ENCODE measurements at regions not wholly inside any gene's neighbourhood (a gene's known extent, or its start where the extent isn't known, plus 50 kb on each side); places are given as distances from the start of the nearest gene placed in this dataset.

DNA sequence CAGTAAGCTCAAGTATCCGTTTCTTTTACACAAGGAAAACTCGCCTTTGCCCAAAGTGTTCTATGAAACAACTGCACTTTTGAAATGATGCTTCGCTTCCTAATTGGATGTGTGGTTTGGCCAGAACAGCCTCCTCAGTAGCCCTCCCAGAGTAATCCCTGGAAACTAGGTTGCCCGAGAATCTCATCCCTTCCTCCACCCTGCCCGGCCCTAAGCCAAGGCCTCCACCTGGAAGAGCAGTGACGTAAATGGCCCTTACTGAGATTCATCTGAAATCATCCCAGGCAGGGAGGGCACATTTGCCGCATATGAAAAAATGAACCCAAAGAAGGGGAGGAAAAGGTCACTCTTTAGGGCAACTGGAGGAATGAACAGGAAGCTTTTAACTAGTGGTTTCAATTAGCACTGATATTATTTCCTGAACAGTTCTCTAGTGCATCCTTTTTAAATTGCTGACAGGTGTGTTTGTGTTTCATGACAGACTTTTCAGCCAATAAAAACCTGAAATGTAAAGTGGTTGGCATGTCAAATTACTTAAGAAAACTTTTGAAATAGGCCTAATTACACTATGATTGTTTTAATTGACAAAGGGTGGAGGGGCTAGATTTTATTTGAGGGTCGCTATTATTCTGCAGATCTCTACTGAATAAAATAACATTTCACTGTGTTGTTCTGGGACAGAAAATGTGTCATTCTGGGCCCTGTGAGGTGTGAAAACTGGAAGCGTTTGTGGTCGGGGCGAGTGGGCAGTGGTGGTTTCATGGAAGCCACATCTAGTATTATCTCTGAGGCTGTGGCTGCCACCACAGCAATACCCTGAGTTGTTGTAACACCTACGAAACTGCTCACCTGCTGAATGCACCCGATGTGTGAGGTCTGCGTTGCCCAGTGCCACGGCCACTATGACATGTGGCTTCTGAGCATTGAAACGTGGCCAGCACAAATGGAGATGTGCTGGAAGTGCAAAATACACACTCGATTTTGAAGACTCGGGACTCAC, 112.1 kb downstream of the ZIC5 start:
- no peak for DNase-seq

DNA sequence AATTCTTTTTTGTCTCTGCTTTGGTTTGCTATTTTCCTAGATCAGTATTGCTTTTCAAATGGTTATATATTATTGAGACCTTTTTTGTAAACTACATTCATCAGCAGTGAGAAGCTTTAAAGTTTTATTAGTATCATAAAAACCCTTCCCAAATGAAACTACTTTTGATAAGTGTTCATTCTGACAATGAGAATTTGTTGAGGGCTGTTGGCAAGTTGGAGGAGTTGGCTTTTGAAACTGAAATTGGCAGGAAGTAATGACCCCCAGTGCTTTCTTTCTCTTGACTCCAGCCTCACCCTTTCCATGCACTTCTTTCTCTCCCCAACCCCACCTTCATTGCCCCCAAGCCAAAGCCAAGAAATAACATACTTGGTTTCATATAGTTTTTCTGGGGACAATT, 113.8 kb downstream of the ZIC5 start:
- no peak for DNase-seq

DNA sequence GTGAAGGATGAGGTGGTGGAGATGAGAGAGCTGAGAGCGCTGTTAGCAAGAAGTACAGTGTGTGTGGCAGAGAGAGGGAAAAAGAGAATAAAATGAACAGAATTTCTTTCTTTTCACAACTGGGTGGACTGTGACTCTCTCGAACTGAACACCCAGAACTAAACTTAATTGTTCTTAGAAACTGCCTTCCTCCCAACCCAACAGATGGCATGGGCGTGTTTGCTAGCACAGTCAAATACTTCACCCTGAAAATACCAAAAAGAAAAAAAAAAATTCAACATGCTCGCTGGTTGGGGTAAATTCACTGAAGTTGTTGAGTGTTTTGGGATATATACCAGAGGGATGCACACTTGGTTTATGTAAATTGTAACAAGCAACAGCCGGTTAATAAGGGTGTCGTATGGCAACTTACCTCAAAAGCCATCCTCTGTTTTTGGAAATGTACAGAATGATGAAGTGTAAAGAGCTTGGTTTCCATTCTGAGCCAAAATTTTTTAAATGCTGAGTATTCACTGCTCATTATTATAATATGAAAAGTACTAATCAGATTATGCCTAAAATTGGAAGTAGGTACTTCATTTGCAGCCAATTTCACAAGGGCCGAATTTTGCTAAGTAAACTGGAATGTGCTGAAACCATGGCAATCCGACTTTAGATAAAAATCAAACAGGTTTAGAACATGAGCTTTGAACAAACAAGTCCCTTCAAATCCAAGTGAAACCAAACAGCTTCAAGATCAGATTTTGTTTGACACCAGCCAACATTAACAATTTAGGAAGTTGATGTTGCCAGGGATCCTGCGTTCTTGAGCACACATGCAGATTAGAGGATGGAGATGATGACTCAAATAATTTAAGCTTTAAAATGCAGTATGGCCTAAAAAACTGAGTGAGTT, 115.8 kb downstream of the ZIC5 start:
- no peak for DNase-seq

DNA sequence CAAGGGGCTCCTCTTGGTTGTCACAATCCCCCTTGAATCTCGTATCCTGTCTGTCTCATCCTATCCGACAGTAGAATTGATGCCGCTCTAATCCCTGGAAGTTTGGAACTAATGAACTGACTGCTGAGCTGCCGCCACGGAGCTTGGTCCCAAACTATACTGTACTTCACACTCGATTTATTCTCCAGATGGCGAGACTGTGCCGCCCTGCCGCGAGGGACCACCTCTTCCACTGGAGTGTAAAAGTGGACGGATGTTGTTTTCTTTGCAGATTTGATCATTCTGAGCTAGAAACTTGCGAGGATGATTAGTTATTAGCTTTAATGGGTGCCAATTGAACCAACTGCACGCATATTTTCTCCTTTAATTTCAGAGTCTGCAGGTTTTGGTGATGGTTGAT, 117.2 kb downstream of the ZIC5 start:
- no peak for DNase-seq

DNA sequence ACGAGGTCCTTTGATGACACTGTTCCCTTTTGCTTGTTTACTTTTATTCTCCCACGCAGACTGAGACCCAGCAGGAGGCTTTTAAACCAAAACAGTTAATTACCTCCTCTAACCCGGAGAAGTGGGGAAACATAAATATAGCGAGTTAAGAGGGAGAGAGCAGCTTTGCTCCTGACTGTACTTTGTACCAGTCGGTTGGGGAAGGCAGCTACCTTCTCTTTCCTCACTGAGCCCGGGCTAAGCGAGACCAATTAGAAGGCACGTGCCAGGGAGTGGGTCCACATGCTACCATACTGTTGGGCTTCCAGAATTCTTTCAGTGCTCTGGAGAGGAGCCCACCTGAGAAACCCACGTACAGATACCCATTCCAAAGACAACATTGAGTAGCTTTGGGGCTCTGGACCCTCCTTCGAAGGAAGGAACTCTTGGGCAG, 124.2 kb downstream of the ZIC5 start:
- no peak for DNase-seq

DNA sequence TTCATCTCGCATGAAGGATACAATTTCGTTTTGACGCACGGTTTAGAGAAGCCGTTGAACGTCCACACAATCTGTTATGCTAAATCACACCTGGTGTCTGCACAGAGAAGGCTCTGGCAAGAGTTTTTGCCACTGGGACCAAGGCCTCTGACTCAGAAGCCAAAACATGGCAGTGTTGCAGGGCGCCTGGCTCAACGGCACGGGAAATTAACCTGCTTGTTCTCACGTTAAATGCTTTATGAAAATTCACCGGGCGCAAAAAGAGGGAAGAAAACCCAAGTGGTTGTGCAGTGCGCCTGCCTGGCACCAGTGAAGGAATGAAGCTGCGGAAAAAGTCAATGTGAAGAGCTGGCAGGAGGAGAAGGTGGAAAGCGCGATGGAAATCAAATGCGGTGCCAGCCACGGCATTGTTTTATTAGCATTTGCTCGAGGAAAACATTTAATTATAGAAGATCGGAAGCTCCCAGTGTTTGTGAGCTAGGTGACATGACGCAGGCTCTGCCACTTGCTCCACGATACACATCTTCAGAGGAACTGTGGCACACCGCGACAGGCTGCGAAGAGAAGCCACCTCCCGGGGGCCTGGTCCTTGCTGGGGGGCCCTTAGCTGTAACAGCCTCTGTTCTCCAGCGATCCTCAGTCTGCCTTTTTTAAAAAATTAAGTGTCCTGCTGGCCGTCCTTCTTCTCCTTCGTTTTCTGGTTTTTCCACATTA, 126.2 kb downstream of the ZIC5 start:
- DNase-seq, result no peak

DNA sequence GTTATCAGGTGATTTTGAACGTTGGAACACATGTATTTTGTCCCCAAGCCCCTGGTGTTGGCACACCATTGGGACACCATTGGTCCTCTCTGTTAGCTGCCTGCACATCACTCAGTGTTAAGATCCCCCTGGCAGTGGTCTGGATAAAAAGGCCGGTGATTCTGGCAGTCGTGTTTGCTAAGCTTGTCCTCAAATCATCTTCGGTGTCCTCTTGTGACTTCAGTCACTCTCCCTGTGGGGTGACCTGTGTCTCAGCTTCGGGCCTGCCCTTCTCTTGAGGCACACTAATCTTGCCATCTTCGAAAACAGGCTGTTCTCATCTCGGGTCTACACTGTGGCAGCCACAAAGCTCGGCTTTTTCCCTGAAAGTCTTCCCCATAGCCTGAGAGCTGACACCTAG, 127.1 kb downstream of the ZIC5 start:
- DNase-seq, result no peak

DNA sequence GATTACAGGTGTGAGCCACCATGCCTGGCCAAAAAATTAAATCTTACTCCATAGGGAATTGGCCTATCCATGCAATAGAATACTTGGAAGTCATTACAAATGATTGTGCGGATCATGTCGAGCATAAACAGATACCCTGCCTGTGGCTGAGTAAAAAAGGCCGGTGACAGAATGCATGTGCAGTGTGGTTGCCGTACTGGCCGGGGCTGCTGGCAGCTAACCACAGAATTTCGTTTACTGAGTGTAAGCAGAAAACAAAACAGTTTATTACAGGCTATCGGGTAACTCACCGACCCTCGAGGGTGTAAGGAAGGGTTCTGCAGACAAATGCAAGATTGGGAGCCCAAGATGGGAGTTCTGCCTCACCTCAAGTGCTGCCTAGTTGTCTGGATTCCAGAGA, 127.7 kb downstream of the ZIC5 start:
- DNase-seq, result no peak

DNA sequence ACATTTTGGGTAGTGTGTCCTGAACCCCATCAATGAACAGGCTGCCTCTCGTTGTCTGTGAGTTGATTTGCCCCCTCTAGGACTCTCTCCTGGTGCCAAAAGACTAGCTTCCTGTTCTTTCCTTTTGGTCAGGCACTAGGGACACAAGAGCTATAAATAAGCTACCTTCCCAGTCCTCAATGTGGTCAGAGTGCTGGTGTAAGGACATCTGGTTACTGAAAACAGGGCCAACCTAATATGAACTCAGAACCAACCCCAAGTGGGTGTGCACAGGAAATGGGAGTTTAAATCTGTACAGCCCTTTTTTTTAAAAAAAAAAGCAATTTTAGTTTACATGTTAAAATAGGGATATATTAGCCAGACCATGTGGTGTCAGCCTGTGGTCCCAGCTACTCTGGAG, 129.2 kb downstream of the ZIC5 start:
- no peak for DNase-seq

DNA sequence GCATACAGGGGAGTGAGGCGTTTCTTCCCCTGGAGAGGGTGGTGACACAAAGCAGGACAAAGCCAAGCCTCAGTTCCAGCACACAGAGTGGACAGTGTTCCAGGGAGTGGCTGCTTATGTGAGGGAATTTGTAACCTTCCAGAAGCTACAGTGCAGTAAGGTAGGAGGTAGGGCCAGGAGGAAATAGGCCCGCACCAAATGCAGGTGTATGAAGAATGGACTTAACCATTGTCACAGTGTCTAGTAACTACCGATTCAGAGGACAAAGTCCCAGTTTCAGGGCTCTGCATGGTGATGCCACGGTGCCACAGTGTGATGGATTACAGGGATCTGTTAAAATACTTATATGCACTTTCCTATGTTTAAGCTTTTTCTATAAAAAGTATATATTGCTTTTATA, 135.3 kb downstream of the ZIC5 start:
- no peak for DNase-seq

DNA sequence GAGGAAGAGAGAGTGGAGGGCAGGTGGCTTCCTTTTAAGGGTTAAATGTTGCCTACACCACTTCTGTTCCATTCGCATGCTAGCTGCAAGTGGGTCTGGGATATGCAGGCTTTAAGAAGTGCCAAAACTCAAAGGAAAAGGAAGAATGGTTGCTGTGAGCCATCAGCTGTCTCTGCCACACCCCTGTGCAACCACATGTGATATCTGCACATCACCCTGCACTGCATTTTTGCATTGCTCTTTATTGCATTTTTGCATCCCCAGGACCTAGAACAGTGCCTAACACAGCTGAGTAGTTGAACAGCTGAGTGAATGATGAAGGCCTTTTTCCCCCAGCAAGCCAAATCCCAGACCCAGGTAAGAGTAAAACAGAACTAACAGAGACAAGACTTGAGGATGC, 136.1 kb downstream of the ZIC5 start:
- no peak for DNase-seq

DNA sequence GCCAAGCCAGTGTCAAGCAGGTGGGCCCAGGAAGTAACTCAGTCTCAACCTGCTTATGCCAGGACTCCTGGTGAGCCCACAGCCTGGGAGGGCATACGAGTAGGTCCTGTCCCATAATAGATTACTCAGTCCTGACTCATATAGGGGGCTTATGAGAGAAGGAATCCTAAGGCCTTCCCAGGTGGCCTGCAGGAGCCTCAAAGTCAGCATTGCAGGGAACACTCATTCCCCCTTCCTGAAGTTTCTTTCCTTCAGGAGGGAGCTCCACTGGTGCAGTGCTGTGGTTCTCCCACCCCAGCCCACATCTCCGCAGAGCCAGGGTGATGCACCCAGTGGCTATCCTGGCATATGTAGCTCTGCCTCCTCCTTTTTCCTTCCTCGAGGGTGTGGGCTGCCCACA, 137.3 kb downstream of the ZIC5 start:
- DNase-seq, result no peak

DNA sequence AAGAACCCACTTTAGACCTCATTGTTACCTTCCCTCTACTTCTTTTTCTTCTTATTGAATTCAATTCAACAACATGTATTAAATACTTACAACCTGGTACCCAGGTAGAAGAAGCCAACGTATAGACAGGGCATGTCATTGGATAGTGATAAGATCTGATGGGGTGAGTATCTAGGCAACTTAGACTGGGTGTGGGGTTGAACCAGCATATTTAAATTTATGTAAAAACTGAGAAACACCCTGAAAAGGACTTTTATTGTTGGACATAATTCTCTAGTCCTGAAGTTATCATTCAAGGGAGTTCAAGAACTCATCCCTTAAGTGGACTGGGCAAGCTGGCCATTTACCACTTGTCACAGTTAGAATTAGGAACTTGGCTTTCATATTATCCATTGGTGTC, 139.2 kb downstream of the ZIC5 start:
- DNase-seq, result no peak

DNA sequence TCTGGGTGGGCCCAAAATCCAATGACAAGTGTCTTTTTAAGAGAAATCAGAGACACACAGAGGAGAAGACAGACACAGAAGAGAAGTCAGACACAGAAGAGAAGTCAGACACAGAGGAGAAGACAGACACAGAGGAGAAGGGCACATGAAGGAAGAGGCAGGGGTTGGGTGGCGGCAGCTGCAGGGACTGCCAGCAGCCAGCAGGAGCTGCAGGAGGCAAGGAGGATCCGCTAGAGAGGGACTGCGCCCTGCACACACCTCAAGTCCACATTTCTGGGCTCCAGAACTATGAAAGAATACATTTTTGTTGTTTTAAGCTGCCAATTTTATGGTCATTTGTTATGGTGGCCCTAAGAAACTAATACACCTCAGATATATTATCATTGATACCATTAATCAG, 140.6 kb downstream of the ZIC5 start:
- DNase-seq, result no peak

DNA sequence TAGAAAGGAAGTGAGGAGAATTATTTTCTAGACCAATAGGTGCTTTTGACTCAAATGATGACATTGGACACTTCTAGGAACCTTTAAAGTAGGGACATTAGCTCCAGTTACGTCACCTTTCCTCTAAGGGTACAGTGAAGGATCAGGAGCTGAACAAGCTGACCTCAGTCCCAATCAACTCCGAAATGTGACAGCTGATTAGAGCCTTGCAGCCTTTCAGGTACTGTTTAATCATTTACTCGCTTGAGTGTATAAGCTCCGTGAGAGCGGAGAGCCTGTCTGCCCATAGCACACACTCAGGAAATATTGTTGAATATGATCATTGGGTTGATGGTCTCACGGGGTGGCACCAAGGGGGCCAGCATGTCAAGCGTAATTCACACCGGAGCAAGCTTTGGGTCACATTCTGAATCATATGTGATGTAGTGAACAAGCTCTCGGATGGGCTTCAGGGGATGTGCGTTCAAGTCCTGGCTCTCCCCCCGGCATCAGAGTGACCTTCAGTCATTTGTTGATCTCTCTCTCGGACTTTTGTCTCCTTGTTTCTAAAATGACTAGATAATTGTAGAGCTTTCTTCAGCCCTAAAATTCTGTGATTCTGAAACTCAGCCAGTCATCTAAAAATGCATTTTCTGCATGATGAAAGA, 141.9 kb downstream of the ZIC5 start:
- no peak for DNase-seq

DNA sequence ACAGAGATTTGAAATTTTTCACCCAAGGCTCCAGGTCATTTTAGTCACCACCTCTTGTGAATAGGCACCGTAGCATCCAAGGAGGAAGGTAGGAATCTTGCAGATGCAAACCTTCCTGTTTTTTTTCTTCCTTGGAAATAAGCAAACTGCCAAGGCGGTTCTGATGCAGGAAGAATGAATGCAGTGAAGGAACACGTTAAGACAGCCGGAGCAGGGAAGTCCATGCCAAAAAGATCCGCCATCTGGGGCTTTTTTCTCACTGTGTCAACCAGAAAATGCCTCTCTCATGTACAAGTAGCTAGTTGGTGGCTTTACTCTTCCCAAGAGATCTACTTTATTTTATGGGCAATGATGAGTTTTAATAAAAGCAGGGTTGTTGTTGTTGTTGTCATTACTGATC, 142.4 kb downstream of the ZIC5 start:
- DNase-seq, result no peak

DNA sequence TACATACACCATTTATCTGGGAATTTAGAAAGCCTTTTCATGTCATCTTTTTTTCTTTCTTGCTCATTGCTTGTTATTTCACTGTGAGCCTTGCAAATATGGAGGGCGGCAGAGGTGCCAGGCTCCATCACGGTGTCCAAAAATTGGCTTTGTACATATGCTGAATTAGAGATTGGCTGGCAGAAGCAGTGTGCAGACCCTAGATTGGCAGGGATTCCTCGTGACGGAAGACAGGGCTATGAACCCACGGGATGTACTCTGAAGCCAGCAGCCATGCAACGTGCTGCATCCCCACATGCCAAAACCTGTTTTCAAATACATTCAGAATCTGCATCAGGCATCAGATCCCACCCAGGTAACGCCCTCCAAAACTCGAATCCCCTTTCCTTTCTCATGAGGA, 142.8 kb downstream of the ZIC5 start:
- DNase-seq, result no peak

DNA sequence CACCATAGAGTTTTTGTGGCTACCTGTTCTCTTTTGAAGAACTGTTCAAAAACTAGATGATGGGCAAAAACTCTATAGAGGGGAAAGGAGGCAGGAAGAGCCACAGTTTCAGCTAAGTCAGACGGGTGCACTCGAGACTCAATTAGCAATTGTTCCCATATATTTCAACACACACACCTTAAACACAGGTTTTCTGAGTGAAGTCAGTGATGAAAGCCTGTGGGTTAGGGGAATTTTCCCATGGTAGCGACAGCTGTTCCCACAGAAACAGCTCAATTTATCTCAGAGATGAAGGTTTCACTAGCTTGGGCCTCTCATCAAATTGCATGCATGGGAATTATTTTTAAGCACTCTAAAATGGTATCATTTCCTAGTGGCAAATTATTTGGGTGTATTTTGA, 143.4 kb downstream of the ZIC5 start:
- DNase-seq, result no peak

DNA sequence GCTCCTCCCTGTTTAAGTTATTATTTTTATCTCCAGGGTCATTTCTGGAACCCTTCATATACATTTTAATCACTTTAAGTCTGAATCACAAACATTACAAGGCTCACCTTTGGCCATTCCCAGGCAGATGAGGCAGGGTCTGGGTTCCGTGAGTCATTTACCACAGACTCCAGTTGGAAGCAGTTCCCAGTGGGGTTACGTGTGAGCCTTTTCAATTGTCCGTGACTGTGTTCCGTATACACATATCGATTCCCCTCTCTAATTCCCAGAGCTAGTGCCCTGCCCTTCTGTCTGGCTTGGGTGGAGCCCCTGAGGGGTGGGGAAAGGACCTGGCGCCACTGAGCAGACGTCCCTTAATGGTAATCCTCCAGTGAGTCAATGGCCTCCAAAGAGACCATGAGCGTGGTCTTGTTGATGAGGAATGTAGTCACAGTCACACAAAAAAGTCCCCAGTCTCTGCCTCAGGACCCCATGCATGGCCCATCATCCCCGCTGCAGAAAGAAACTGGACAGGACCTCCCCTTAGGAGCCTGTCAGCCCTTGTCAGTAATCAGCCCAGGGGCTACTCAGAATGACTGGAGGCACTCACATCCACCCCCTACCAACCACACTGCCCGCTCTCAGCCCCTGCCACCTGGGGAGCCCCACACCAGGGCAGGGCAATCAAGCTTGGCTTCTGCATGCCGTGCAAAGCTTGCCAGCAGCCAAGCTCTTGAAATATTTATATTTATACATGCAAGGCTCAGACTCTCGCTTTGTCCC, 144.4 kb downstream of the ZIC5 start:
- no peak for DNase-seq

DNA sequence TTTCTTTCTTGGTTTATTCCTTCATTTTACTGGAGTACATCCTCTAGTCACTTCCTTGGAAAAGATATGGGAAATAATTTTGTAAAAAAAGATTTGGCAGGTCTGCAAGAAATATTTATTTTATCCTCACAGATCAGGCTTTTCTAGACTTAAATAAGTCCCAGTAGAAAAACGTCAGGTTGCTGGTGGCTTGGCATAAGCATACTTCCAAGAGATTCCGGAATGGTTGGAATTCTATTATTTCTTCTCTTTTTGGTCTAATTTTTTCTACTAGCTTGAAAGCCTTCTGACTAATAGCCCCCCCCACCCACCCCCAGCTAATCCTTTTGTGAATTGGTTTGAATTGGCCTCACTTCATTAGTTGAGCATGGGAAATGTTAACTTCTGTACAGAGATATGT, 147.6 kb downstream of the ZIC5 start:
- DNase-seq, result no peak

DNA sequence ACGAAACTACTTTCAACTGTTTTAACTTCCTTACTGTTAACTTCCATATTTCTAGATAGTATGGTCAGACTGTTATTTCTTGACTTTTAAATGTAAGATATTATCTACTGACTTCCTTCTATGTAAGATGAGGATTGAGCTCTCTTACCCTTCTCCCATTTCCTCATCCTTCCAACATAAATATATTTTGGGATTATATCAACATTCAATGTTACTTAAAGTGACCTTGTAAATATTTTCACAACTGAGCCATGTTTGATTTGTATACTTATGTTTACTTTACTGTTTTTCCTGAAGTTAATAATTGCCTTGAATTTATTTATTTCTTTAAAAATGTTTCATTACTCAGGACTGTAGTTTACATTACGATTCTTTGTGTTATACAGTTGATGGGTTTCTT, 148.7 kb downstream of the ZIC5 start:
- no peak for DNase-seq

DNA sequence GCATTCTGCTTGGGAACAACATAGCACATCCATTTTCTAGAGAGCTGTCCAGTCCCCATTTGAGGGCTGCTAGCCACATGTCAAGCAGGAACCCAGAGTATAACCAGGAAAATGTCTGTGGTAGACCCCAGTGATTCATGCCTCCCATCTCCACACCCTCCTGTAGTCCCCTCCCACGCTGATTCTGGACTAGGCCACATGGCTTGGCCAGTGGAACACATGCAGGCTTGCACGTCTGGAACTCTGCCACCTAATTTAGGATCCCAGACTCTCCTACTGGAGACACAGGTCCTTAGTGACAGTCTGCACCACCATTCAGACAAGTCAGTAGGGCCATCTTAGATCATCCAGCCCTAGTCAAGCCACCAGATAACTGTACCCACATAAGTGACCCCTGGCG, 149.8 kb downstream of the ZIC5 start:
- no peak for DNase-seq

Measured in GOT3 (cell line).